Neural progenitor cell (in vitro differentiated cells): ENCODE measurements at regions not wholly inside any gene's neighbourhood (a gene's known extent, or its start where the extent isn't known, plus 50 kb on each side); places are given as distances from the start of the nearest gene placed in this dataset.
"Not testable (repeated sequence)": the region's sequence is repeated elsewhere in the genome, so short reads cannot be mapped to it uniquely, and the experiment has no call there.

ENCODE experiments used
- DNase-seq: peaks from one replicate; pipeline ENCODE4 v3.0.0-alpha.2; 2016; ENCODE audit warnings: low spot score
- H2AFZ ChIP-seq: fragments of 200-600 bp; sonication (generic); replicated peaks from 2 replicates; pipeline ENCODE4 v1.6.1; 2016; ENCODE audit warnings: antibody characterized with exemption
- H3F3A ChIP-seq: fragments of 200-600 bp; sonication (generic); 2 replicates; pipeline ENCODE4 v1.6.1; 2016; ENCODE audit warnings: antibody characterized with exemption, low read depth
- H3K27ac ChIP-seq: fragments of 200-600 bp; sonication (generic); 2 replicates; pipeline ENCODE4 v1.5.1; 2016; ENCODE audit warnings: mild to moderate bottlenecking
- H3K27me3 ChIP-seq: fragments of 200-600 bp; sonication (generic); 2 replicates; pipeline ENCODE4 v1.6.1; 2016; ENCODE audit warnings: mild to moderate bottlenecking, moderate library complexity
- H3K36me3 ChIP-seq: fragments of 200-600 bp; sonication (generic); 2 replicates; pipeline ENCODE4 v1.5.1; 2016
- H3K4me1 ChIP-seq: fragments of 200-600 bp; sonication (generic); 2 replicates; pipeline ENCODE4 v1.6.1; 2016; ENCODE audit warnings: mixed run types
- H3K4me2 ChIP-seq: fragments of 200-600 bp; sonication (generic); 2 replicates; pipeline ENCODE4 v1.6.1; 2016
- H3K4me3 ChIP-seq: fragments of 200-600 bp; sonication (generic); 2 replicates; pipeline ENCODE4 v1.5.1; 2016
- H3K79me2 ChIP-seq: fragments of 200-600 bp; sonication (generic); 2 replicates; pipeline ENCODE4 v1.6.1; 2016; ENCODE audit warnings: low read depth
- H3K9ac ChIP-seq: fragments of 200-600 bp; sonication (generic); 2 replicates; pipeline ENCODE4 v1.6.1; 2016
- H3K9me3 ChIP-seq: fragments of 200-600 bp; sonication (generic); 2 replicates; pipeline ENCODE4 v1.5.1; 2016; ENCODE audit warnings: low read depth
- H4K20me1 ChIP-seq: fragments of 200-600 bp; sonication (generic); 2 replicates; pipeline ENCODE4 v1.6.1; 2016; ENCODE audit warnings: low read depth
- H3K27ac Mint-ChIP-seq: 3 replicates; pipeline ENCODE4 v1.8.0; 2021; ENCODE audit warnings: mixed read lengths
- H3K27me3 Mint-ChIP-seq: 2 replicates; pipeline ENCODE4 v1.8.0; 2022; ENCODE audit warnings: low read depth, mild to moderate bottlenecking, inconsistent platforms, moderate library complexity, mixed read lengths; ENCODE audit not compliant: insufficient read depth
- H3K36me3 Mint-ChIP-seq: 3 replicates; pipeline ENCODE4 v1.8.0; 2021; ENCODE audit warnings: mixed read lengths
- H3K4me1 Mint-ChIP-seq: 3 replicates; pipeline ENCODE4 v1.8.0; 2021; ENCODE audit warnings: mixed read lengths
- H3K4me3 Mint-ChIP-seq: 3 replicates; pipeline ENCODE4 v1.8.0; 2021; ENCODE audit warnings: mild to moderate bottlenecking, moderate library complexity, mixed read lengths
- H3K9me3 Mint-ChIP-seq: 3 replicates; pipeline ENCODE4 v1.8.0; 2020; ENCODE audit warnings: mixed read lengths
- CTCF ChIP-seq: fragments of 200-600 bp; sonication (generic); IDR thresholded peaks from 2 replicates; pipeline ENCODE4 v1.5.1; 2017; ENCODE audit warnings: antibody characterized with exemption, mild to moderate bottlenecking
- EZH2 ChIP-seq: fragments of 200-600 bp; sonication (generic); IDR thresholded peaks from 2 replicates; pipeline ENCODE4 v1.6.1; 2017; ENCODE audit warnings: antibody characterized with exemption, mild to moderate bottlenecking, moderate library complexity
- EZH2phosphoT487 ChIP-seq: fragments of 200-600 bp; sonication (generic); IDR thresholded peaks from 2 replicates; pipeline ENCODE4 v1.6.1; 2017; ENCODE audit warnings: antibody characterized with exemption

- no peaks in the 10 kb centered on the region for H3K9me3 ChIP-seq
- no peaks in the 10 kb centered on the region for H3K36me3 ChIP-seq
- no peaks in the 10 kb centered on the region for H3K27me3 ChIP-seq
- peaks cover 7% of the 10 kb centered on the region for H3K4me1 ChIP-seq
- peaks cover 2% of the 10 kb centered on the region for H3K27me3 Mint-ChIP-seq
- no peaks in the 10 kb centered on the region for H4K20me1 ChIP-seq
- H3F3A ChIP-seq, result no peaks in the 10 kb centered on the region
- H3K9me3 Mint-ChIP-seq, result no peaks in the 10 kb centered on the region
- no peak overlapping the region for H3K9ac ChIP-seq
- H3K4me1 Mint-ChIP-seq, result peaks cover 12% of the 10 kb centered on the region
- no peak overlapping the region for H3K4me3 Mint-ChIP-seq
- H3K4me2 ChIP-seq, result no peak overlapping the region
- H3K36me3 Mint-ChIP-seq, result no peaks in the 10 kb centered on the region
- no peak overlapping the region for H2AFZ ChIP-seq
- no peak for DNase-seq
- H3K4me3 ChIP-seq, result no peak overlapping the region
- TF ChIP-seq CTCF, result no peak
- TF ChIP-seq EZH2, result no peak
- TF ChIP-seq EZH2phosphoT487, result no peak
- no peak overlapping the region for H3K27ac Mint-ChIP-seq
- H3K27ac ChIP-seq, result no peak overlapping the region
- H3K79me2 ChIP-seq, result no peaks in the 10 kb centered on the region
Observed at GRCh38 chr7:119724041-119724792, 548.8 kb upstream of the KCND2 start.

- Histone ChIP-seq H3K36me3 (no peaks in the 10 kb centered on the region), H3K79me2 (no peaks in the 10 kb centered on the region), H3K4me3 (no peak overlapping the region), H3K27ac (no peak overlapping the region), H4K20me1 (no peaks in the 10 kb centered on the region), H2AFZ (peak overlapping the region; percentile 45), H3K27me3 (no peaks in the 10 kb centered on the region), H3K9me3 (no peaks in the 10 kb centered on the region), H3K4me2 (no peak overlapping the region), H3F3A (no peaks in the 10 kb centered on the region), H3K4me1 (no peaks in the 10 kb centered on the region), H3K9ac (no peak overlapping the region)
- no peaks in the 10 kb centered on the region for H3K36me3 Mint-ChIP-seq
- H3K9me3 Mint-ChIP-seq, result no peaks in the 10 kb centered on the region
- no peaks in the 10 kb centered on the region for H3K27me3 Mint-ChIP-seq
- no peaks in the 10 kb centered on the region for H3K4me1 Mint-ChIP-seq
- no peak overlapping the region for H3K4me3 Mint-ChIP-seq
- no peak overlapping the region for H3K27ac Mint-ChIP-seq
- no peak for TF ChIP-seq CTCF
- TF ChIP-seq EZH2phosphoT487, result no peak
- TF ChIP-seq EZH2, result no peak
- no peak for DNase-seq
Observed at GRCh38 chr7:119733127-119733879, 539.7 kb upstream of the KCND2 start.

GRCh38 chr7:119737390-119737789 is 535.6 kb upstream of the KCND2 start:
- no peak for DNase-seq
- H3K27me3 ChIP-seq, result no peaks in the 10 kb centered on the region
- no peak overlapping the region for H3K4me3 ChIP-seq
- Mint-ChIP-seq H3K4me3 (no peak overlapping the region), H3K9me3 (no peaks in the 10 kb centered on the region), H3K27me3 (no peaks in the 10 kb centered on the region), H3K4me1 (no peaks in the 10 kb centered on the region), H3K36me3 (no peaks in the 10 kb centered on the region), H3K27ac (no peak overlapping the region)
- H3K4me1 ChIP-seq, result no peaks in the 10 kb centered on the region
- no peaks in the 10 kb centered on the region for H3K79me2 ChIP-seq
- H3K4me2 ChIP-seq, result no peak overlapping the region
- no peak for TF ChIP-seq CTCF
- TF ChIP-seq EZH2phosphoT487, result no peak
- TF ChIP-seq EZH2, result no peak
- H3F3A ChIP-seq, result no peaks in the 10 kb centered on the region
- no peak overlapping the region for H2AFZ ChIP-seq
- H3K9me3 ChIP-seq, result no peaks in the 10 kb centered on the region
- no peak overlapping the region for H3K9ac ChIP-seq
- no peak overlapping the region for H3K27ac ChIP-seq
- no peaks in the 10 kb centered on the region for H3K36me3 ChIP-seq
- no peaks in the 10 kb centered on the region for H4K20me1 ChIP-seq

- not testable (repeated sequence) for H3K4me3 Mint-ChIP-seq, H3K27ac Mint-ChIP-seq
Observed at GRCh38 chr7:119745280-119745679, 527.7 kb upstream of the KCND2 start.

More at GRCh38 chr7:119745280-119745679, 527.7 kb upstream of the KCND2 start:
- H3K9me3 Mint-ChIP-seq, H3K27ac ChIP-seq, H3F3A ChIP-seq, H2AFZ ChIP-seq, H3K4me2 ChIP-seq, H3K27me3 Mint-ChIP-seq, H3K4me3 ChIP-seq, DNase-seq, H3K36me3 Mint-ChIP-seq, H3K4me1 ChIP-seq, H4K20me1 ChIP-seq, H3K9me3 ChIP-seq, H3K9ac ChIP-seq, H3K4me1 Mint-ChIP-seq, H3K79me2 ChIP-seq, H3K36me3 ChIP-seq, H3K27me3 ChIP-seq: not testable (repeated sequence)
